Retina (tissue), 1 donor: ENCODE measurements at regions not wholly inside any gene's neighbourhood (a gene's known extent, or its start where the extent isn't known, plus 50 kb on each side); places are given as distances from the start of the nearest gene placed in this dataset.
A peak's percentile ranks its signal among the peaks of the same experiment; 100 is the strongest.

Source experiments
- DNase-seq: peaks from one replicate; pipeline ENCODE4 v3.0.0-alpha.2; 2016

DNA sequence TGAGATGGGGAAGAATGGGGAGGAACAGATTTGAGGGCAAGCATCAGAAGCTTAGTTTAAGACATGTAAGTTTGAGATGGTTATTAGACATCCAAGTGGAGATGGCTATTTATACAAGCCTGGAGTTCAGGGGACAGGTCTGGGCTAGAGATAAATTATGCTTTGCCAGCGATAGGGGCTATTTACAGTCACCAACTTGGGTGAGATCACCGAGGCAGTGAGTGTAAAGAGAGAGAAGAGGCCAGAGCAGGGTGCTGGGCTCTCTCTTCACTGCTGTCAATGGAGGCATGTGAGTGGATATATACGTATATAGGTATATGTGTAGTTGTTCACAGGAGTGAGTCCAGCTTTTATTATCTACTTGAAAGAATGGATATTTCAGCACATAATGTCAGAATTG is 81.0 kb downstream of the QPCT start:
- no peak for DNase-seq

GRCh38 chr2:37427241-37427640 is 82.8 kb downstream of the QPCT start:
- DNase-seq: no peak

- DNase-seq: no peak
These were observed 91.9 kb downstream of the QPCT start for GRCh38 chr2:37436323-37436722.

DNA sequence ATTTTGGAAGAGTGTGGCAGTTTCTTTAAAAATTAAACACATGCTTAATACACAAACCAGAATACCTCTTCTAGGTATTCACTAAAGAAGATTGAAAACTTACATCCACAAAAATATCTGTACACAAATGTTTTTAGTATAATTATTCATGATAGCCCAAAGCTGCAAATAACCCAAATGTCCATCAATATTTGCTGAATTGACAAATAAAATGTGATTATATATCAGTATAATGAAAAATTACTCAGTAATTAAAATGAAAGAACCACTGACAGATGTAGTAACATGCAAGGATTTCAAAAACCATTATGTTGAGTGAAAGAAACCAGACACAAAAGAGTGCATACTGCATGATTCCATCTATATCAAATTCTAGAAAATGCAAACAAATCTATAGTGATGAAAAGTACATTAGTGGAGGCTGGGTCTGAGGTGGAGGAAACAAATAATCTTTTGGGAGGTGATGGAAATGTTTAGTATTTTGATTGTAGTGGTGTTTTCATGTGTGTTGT is 94.8 kb downstream of the QPCT start:
- DNase-seq: no peak

GRCh38 chr2:37441055-37441454 is 96.6 kb downstream of the QPCT start:
- DNase-seq: no peak

- DNase-seq: no peak
These were observed 98.7 kb downstream of the QPCT start for GRCh38 chr2:37443082-37443481.

DNA sequence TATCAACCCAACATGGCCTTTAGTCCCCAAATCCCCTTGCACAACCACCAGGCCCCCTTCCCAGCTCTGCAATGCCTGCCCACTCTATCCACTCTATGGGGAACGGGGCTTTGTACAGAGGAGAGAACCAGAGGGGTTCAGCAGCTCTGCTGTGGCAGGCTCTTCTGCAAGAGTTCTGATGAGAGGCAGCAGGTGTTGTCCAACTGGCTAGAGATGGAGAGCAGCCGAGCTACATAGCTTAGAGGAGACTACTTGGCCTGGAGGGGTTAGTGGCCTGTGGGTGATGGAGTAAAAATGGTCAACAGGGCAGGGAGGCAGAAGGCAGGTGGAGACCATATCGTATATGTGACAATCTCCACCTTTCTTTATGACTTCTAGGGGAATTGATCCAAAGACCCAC is 103.0 kb downstream of the QPCT start:
- no peak for DNase-seq

GRCh38 chr2:37448342-37449120 is 104.1 kb downstream of the QPCT start:
- DNase-seq: no peak

DNA sequence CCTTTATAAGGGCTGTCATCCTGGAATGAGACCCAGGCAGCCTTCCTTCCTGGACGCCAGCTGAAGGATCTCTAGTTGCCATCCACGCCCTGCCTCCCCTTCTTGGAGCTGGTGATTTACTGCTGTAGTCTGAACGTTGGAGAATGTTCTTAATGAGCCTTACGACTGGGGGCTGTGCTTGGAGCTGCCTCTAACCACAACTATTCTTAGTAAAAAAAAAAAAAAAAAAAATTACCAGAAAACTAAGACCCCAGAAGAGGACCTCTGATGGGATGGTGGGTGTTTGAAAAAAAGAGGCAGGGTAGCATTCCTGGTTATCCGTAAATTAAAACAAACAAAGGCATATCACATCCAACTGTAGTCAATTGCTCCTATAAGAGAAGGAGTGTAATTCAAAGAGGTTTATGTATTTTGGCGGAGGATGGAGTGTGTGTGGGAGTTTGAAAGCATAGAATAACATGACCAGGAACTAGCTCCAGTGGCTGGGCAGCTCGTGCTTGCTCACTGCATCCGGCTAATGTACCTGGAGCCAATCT is 105.4 kb downstream of the QPCT start:
- DNase-seq: no peak

DNA sequence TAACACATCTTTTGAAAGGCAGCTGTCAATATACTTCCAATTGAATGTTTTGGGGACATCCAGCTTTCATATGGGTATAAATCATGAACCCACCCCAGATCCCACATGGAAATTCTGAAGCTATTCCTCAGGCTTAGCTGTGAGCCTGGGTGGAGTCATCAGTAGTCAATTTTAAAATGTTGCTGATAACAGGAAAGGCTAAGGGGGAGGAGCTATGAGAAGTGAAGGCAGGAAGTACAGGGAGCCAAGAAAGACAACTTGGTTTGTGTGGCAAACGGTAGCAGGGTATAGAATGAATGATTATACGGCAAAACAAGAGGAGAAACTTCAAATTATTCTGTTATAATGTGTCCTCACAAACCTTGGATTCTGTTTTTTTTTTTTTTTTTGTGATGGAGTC is 108.6 kb downstream of the QPCT start:
- DNase-seq: no peak

DNA sequence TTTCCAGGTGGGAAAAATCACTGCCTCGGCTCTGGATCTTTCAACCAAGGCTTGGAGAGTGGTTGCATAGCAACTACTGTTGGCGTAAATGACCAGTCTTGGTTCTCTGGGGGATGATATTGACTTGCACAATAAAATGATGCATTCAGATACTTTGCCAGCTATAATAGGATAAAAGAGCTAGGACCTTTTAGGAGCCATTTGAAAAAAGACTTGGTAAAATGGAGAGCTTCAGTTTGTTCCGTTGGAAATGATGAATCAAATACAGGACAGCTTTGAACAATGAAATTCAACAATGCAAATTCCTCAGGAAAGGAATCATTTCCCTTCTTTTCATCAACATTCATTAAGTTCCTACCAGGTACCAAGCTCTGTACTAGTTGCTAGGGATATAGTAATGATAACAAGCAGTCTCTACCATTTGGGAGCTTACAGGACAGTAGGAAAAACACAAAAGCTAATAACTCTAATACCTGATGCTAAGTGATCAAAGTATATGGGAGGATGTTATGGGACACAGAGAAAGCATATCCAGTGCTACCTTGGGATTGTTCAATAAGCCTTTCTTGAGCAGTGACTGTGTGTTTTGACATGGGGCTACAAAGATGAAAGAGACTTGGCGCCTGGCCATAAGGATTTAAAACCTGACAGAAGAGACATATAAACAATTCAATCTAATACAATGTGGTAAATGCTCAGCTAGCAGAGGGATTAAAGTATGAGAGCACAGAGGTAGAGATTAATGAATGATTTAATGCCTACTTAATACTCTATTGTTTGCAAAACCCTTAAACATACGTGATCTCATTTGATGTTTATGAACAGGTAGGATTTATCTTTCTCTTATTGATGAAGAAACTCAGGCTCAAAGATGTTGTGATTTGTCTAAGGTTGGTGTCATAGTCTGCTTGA is 110.7 kb downstream of the QPCT start:
- DNase-seq: peak; percentile 14

- DNase-seq: no peak
These were observed 112.0 kb downstream of the QPCT start for GRCh38 chr2:37456479-37456878.

DNA sequence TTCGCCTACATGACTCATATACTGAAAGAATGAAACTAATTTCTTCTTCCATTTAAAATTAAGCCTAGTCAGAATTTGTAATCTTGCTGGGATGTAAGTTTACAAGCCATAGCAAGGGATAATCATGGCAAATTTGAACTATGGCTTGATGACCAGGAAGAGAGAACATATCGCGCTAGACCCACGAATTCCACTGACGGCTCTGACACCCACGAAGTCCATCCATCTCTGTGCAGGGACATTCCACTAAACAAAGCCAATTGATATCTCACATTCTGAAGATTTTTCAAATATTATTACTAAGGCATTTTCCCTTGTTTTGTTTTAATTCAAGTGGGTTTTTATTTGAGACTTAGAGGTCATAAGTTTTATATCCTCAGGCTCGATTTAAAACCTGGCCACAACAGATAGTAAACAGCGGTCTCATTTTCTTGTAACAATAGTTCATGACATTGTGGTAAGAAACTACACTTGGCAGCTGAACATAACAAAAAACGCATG is 113.0 kb downstream of the QPCT start:
- no peak for DNase-seq

- no peak for DNase-seq
These were observed 113.7 kb downstream of the QPCT start for GRCh38 chr2:37458133-37458532.

- DNase-seq: no peak
These were observed 114.9 kb downstream of the QPCT start for GRCh38 chr2:37459095-37459981.

DNA sequence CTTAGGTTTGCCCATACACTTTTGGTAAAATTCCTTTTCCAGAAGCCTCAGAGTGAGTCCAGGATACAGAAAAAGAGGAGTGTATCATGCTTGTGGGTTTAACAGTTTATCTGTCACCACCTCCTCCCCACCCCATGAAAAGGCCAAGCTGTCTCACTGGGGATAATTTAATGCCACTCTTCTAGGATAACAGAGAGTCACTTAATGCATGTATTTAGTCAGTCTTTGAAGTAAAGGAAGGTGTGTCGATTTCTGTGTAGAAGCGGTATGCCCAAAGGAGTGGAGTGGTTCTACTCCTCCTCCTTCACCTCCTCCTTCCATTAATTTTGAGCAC is 116.4 kb downstream of the QPCT start:
- no peak for DNase-seq

DNA sequence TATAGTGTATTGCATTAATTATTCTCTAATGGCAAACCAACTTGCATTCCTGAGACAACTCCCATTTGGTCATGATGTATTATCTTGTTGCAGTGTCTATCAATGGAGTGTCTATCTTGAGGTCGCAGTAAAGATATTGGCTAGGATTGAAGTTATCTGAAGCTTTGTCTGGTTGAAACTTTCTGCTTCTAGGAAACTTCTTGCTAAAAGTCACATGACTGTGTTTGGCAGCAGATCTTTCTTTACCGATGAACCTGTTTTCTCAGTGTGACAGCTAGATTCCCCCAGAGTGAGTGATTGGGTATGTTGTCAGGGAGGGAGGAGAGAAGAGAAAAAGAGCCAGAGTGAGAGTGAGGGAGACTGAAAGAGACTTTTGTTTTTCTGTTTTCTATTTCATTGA is 119.6 kb downstream of the QPCT start:
- no peak for DNase-seq

- no peak for DNase-seq
These were observed 122.2 kb downstream of the QPCT start for GRCh38 chr2:37466533-37467222.

DNA sequence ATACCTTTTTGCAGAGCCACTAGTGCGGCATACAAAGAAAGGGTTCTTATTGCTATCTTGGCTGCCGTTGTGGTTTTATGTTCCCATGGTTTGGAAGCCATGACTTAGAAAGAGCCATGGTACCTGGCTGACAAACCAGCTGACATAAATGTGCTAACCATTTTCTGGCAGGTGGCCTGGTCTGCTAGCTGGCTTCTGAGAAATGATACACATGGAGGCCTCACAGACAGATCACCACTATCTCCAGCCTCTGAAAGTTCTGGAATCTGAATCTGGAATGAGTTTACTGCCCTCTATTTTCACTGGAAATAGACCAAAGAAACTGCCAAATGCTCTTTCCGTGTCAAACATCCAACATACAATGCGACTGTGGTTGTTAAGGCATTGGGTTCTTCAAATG is 123.7 kb downstream of the QPCT start:
- no peak for DNase-seq

DNA sequence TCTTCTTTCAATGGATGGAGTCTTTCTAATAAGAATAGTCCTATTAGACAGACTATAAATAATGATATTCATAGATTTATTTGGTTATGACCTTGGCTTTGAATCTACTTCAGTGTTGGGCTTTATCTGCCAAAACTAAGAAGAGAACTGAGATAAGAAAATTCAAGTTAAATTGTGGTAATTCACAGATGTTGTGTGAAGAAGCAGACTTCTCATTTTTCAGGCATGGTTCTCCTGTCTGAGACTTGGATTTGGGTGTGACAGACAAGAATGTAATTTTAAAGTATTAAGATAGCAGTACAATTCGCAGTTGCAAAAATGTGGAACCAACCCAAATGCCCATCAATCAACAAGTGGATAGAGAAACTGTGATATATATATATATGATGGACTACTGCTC is 124.7 kb downstream of the QPCT start:
- no peak for DNase-seq

DNA sequence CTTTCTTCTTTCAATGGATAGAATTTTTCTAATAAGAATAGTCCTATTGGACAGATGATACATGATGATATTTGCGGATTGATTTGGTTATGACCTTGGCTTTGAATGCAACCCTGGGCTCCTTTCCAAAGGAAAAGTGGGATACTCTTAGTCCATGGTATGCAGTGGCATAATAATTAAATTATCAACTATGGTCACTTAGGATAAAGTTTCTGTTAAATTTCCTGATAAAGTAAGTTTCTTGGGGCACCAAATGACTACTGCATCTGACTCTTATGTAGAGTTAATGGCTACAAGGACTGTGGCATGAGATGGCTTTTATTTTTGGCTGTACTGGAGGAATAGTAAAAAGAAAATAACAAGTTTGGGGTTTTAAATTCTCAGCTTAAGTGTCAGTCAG is 126.7 kb downstream of the QPCT start:
- no peak for DNase-seq

GRCh38 chr2:37471994-37472393 is 127.6 kb downstream of the QPCT start:
- DNase-seq: no peak
